ENCODE measurements at regions not wholly inside any gene's neighbourhood (a gene's known extent, or its start where the extent isn't known, plus 50 kb on each side); places are given as distances from the start of the nearest gene placed in this dataset.
"Not testable (repeated sequence)": the region's sequence is repeated elsewhere in the genome, so short reads cannot be mapped to it uniquely, and the experiment has no call there.

- DNase-seq = no peak
Observed at GRCh38 chr7:55304018-55304762, 60.9 kb upstream of the LANCL2 start.

GRCh38 chr7:55305135-55305534 lies 60.0 kb upstream of the LANCL2 start:
- DNase-seq = no peak

- no peak for DNase-seq
Observed at GRCh38 chr7:55306331-55306730, 58.8 kb upstream of the LANCL2 start.

GRCh38 chr7:55307123-55307916 lies 57.8 kb upstream of the LANCL2 start:
- DNase-seq = peak; percentile 77

- DNase-seq = peak; percentile 73
Observed at GRCh38 chr7:55308186-55308929, 56.8 kb upstream of the LANCL2 start.

GRCh38 chr7:55309040-55309991 lies 55.8 kb upstream of the LANCL2 start:
- DNase-seq = no peak

- no peak for DNase-seq
Observed at GRCh38 chr7:55310287-55311025, 54.7 kb upstream of the LANCL2 start.

- not testable (repeated sequence) for DNase-seq
Observed at GRCh38 chr7:55311892-55312291, 53.2 kb upstream of the LANCL2 start.

- DNase-seq = not testable (repeated sequence)
Observed at GRCh38 chr7:55313671-55314070, 51.5 kb upstream of the LANCL2 start.

GRCh38 chr7:55314967-55315366 lies 50.2 kb upstream of the LANCL2 start:
- DNase-seq = no peak

Measured in islet precursor cell (in vitro differentiated cells).